GM21786 (cell line): ENCODE measurements at regions not wholly inside any gene's neighbourhood (a gene's known extent, or its start where the extent isn't known, plus 50 kb on each side); places are given as distances from the start of the nearest gene placed in this dataset.
"Not testable (repeated sequence)": the region's sequence is repeated elsewhere in the genome, so short reads cannot be mapped to it uniquely, and the experiment has no call there.

Experiments used
- ATAC-seq: cut with Tn5 transposase; IDR thresholded peaks from one replicate; pipeline ENCODE4 v1.9.1; 2021; ENCODE audit not compliant: unreplicated experiment

DNA sequence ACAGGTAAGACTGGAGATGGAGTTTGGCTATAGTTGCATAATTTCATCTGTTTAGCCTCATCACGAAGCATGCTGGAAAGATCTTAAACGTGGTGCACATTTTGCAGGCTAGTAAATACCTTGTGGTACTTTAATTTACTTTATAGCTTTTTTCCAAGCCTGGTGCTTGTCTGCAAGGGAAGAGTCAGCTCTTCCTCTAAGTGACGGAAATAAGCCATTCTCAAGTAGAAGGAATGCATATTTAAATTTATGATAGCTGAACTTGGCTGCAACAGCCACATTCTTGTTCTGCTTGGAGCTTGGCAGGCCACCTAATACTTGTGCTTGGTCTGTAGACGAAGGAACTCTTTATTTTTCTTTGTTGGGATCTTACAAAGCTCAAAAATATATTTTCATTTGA is 188.0 kb upstream of the PIK3R1 start:
- no peak for ATAC-seq

DNA sequence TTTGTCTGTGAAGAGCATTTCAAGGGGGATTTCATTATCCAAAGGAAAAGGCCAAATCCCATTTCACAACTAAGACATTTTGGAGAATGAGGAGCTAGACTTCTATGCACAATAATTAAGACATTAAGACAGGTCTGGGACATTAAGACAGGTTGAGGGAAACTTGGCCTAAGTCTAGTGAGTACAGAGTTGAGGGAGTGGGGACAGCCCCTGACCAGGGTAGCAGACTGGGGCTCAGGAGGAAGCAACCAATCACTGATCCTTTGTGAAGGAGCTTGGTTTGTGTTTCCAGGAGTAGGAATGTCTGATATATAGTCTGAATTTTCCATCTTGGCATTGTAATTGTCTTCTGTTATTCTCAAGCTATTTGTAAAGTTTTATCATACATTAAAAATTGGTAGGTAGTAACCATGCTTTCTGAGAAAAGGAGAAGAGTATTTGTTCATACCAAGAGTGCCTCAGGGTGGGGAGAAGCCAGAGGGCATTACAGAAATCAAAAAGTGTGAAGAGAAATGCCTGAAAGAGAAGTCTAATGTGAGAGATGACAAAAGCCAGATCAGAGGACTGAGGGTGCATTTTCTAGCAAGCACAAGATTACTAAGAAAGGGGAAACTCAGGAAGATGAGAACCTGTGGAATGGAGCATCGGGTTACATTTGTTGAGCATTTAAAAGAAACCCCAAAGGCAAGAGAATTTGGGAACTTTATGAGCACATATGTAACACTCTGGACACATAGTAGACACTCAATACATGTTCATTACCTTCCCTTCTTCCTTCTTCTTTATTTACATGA is 189.3 kb upstream of the PIK3R1 start:
- no peak for ATAC-seq

DNA sequence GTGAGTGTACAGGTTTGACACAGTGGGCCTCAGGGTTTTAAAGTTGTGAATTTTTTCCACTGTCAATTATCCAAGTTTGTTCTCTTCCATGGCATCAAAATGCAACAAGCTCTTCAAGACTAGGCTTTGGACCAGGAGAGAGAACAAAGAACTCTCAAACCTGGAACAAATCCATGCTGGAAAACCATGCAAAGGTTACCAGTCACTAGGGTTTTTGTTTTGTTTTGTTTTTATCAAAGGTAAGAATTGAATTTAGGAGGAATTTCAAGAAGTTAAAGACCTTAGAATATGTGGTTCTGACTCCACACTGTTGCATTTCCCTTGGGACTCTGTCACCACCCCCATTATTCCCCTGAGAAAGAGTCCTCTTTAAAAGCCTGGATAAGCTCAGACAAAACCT is 191.1 kb upstream of the PIK3R1 start:
- ATAC-seq, result no peak

DNA sequence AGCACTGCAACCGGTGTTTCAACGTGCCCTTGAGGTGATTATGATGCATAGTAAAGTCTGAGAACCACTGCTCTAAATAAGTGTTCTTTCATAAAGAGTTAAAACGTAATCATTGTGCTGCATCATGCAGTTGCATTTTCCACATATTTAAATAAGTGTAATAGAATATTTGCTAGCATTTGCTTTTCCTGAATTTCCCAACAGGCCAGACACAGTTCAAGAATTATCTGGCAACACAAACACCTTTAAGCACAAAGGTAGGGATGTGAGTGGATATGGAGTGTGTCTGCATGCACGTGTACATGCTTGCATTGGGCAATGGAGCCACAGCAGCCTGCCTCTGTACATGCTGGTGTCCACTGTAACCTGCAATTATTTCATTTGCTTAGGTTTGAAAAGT is 193.6 kb upstream of the PIK3R1 start:
- no peak for ATAC-seq

DNA sequence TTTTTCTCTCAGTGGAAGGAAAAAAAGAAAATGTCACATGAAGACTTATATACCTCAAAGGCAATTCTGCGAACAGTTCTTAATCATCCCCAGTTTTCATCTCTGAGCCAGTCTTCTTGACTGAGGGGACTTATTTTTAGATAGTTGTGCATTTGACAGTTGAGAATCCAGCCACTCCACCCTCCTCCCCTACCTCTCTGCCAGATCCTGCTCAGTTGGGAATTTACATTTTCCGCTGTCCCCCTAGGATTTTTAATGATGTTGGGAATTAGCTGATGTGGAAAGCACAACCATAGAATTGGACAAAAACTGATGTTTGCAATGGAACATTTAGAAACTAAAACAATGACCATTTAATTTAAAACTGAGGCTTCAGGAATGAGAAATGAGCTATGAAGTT is 194.3 kb upstream of the PIK3R1 start:
- ATAC-seq, result no peak

DNA sequence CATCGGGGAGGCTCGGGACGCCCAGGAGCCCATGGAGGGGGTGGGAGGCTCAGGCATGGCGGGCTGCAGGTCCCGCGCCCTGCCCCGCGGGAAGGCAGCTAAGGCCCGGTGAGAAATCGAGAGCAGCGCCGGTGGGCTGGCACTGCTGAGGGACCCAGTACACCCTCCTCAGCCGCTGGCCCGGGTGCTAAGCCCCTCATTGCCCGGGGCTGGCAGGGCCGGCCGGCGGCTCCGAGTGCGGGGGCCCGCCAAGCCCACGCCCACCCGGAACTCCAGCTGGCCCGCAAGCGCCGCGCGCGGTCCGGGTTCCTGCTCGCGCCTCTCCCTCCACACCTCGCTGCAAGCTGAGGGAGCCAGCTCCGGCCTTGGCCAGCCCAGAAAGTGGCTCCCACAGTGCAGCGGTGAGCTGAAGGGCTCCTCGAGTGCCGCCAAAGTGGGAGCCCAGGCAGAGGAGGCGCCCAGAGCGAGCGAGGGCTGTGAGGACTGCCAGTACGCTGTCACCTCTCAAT is 195.0 kb upstream of the PIK3R1 start:
- ATAC-seq, result not testable (repeated sequence)

- no peak for ATAC-seq
Observed at GRCh38 chr5:68015381-68016302, 199.9 kb upstream of the PIK3R1 start.

GRCh38 chr5:68012831-68013230 is 202.7 kb upstream of the PIK3R1 start:
- no peak for ATAC-seq

- no peak for ATAC-seq
Observed at GRCh38 chr5:68012429-68012828, 203.1 kb upstream of the PIK3R1 start.

DNA sequence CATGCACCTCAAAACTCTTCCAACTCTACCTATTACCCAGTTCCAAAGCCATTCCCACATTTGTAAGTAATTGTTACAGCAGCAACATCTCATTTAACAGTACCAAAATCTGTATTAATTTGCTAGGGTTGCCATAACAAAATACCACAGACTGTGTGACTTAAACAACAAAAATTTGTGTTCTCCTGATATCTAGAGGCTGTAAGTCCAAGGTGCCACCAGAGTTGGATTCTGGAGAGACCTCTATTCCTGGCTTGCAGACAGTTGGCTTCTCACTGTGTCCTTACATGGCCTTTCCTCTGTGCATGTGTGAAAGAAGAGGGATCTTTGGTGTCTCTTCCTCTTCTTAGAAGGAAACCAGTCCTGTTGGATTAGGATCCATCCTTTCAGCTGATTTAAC is 203.8 kb upstream of the PIK3R1 start:
- no peak for ATAC-seq

- no peak for ATAC-seq
Observed at GRCh38 chr5:68011259-68011760, 204.2 kb upstream of the PIK3R1 start.

DNA sequence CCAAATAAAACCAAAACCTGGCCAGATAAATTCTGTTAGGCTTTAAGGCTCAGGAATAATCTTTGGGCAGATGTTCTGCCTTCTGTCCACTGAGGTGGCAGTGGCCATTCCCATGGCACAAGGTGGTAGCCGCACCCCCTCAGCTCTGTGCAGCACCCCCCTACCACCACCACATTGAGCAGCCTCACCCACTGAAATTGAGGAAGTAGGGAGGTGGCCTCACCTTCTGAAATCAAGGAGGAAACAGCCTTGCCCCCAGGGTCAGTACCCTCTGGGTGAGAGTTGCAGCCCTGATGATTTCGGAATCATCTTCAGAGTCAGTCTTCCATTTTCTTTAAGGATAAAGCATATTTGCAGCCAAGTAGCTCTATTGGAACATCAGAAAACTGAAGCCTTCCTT is 204.8 kb upstream of the PIK3R1 start:
- ATAC-seq, result no peak

DNA sequence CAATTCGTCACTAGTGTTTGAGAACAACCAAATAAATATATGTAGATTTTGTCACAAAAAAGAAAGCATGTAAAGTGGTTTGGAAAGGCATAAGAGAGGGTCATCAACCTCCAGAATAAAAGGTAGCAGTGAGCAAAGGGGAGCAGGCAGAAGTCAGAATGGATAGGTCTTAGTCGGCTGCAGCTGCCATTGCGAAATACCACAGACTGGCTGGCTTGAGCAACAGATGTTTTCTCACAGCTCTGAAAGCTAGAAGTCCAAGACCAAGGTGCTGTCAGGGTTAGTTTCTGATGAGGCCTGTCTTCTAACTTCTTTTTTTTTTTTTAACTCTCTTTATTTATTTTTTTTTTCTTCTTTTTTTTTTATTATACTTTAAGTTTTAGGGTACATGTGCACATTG is 208.1 kb upstream of the PIK3R1 start:
- ATAC-seq, result no peak

- ATAC-seq, result no peak
Observed at GRCh38 chr5:68002836-68003235, 212.7 kb upstream of the PIK3R1 start.

GRCh38 chr5:68000805-68001204 is 214.8 kb upstream of the PIK3R1 start:
- ATAC-seq, result no peak

DNA sequence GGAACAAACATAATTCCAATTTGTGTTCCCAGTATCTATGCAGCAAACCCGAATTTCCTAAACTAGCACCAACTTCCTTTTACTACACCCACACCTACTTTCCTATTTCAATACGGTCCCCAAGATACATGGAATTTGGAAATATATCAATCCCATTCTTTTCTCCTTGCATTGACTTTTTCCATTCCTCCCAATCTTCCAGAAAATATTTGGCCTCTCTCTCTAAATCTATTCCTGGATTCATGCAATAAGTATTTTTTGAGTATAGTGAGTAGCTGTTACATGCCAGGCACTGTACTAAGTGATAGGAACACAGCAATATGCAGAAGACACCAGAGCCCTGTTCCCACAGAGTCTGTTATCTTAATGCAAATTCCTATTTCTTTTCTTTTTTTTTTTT is 216.2 kb upstream of the PIK3R1 start:
- no peak for ATAC-seq

GRCh38 chr5:67998709-67999261 is 216.8 kb upstream of the PIK3R1 start:
- no peak for ATAC-seq

- no peak for ATAC-seq
Observed at GRCh38 chr5:67997892-67998457, 217.6 kb upstream of the PIK3R1 start.

GRCh38 chr5:67997148-67997547 is 218.4 kb upstream of the PIK3R1 start:
- ATAC-seq, result no peak

GRCh38 chr5:67996596-67996995 is 219.0 kb upstream of the PIK3R1 start:
- no peak for ATAC-seq

DNA sequence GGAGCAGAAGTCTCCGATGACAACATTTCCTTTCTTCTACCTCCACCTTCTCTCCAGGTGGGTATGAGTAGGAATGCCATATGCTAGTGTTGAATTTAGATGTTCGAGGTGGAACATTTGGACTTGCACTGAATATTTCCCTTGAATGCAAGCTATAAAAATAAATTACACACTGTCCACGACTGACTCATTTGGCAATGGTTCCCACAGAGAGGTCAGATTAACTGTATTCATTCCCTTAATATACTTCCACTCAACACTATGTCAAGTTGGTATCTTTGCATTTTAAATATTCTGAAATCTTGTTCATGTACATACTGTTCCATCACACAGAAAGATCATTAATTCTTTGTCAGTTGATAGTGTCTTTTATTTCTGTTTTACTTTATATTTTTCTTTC is 222.6 kb upstream of the PIK3R1 start:
- ATAC-seq, result no peak
